ENCODE measurements at regions not wholly inside any gene's neighbourhood (a gene's known extent, or its start where the extent isn't known, plus 50 kb on each side); places are given as distances from the start of the nearest gene placed in this dataset.
"Not testable (repeated sequence)": the region's sequence is repeated elsewhere in the genome, so short reads cannot be mapped to it uniquely, and the experiment has no call there.

GRCh38 chr5:10106285-10106684, 143.4 kb downstream of the ATPSCKMT start:
- H3K4me1 ChIP-seq, result no peaks in the 10 kb centered on the region
- no peaks in the 10 kb centered on the region for H3K36me3 ChIP-seq
- intact Hi-C loops (cut with DNase I; ENCODE audit: low total_unique reads), result no loop called here
- TF ChIP-seq CTCF (IDR thresholded peaks at IDR 0.05) (no peak), POLR2A (IDR thresholded peaks at IDR 0.05) (no peak)
- H3K27ac ChIP-seq, result no peak overlapping the region
- H3K4me3 ChIP-seq, result no peak overlapping the region
- H3K9me3 ChIP-seq, result no peaks in the 10 kb centered on the region
- DNase-seq, result no peak
- H3K27me3 ChIP-seq, result no peaks in the 10 kb centered on the region

- H3K27ac ChIP-seq, result no peak overlapping the region
- TF ChIP-seq POLR2A (IDR thresholded peaks at IDR 0.05) (no peak), CTCF (IDR thresholded peaks at IDR 0.05) (no peak)
- H3K4me3 ChIP-seq, result no peak overlapping the region
- intact Hi-C loops (cut with DNase I; ENCODE audit: low total_unique reads), result no loop called here
- H3K36me3 ChIP-seq, result no peaks in the 10 kb centered on the region
- no peak for DNase-seq
- H3K9me3 ChIP-seq, result no peaks in the 10 kb centered on the region
- H3K27me3 ChIP-seq, result no peaks in the 10 kb centered on the region
- H3K4me1 ChIP-seq, result no peaks in the 10 kb centered on the region
Observed at GRCh38 chr5:10102706-10103497, 146.8 kb downstream of the ATPSCKMT start.

- DNase-seq; H3K36me3 ChIP-seq; H3K9me3 ChIP-seq; intact Hi-C loops (cut with DNase I; ENCODE audit: low total_unique reads); H3K4me3 ChIP-seq; H3K4me1 ChIP-seq; H3K27me3 ChIP-seq; H3K27ac ChIP-seq: not testable (repeated sequence)
Observed at GRCh38 chr5:10102235-10102634, 147.5 kb downstream of the ATPSCKMT start.

GRCh38 chr5:10099548-10099947, 150.1 kb downstream of the ATPSCKMT start:
- DNase-seq, result no peak
- intact Hi-C loops (cut with DNase I; ENCODE audit: low total_unique reads), result no loop called here

GRCh38 chr5:10091701-10092100, 158.0 kb downstream of the ATPSCKMT start:
- no peak overlapping the region for H3K4me3 ChIP-seq
- H3K27me3 ChIP-seq, result no peaks in the 10 kb centered on the region
- no peaks in the 10 kb centered on the region for H3K4me1 ChIP-seq
- no peaks in the 10 kb centered on the region for H3K9me3 ChIP-seq
- H3K36me3 ChIP-seq, result no peaks in the 10 kb centered on the region
- TF ChIP-seq CTCF (IDR thresholded peaks at IDR 0.05) (no peak), POLR2A (IDR thresholded peaks at IDR 0.05) (no peak)
- DNase-seq, result no peak
- intact Hi-C loops (cut with DNase I; ENCODE audit: low total_unique reads), result no loop called here
- no peak overlapping the region for H3K27ac ChIP-seq

More at GRCh38 chr5:10099548-10099947, 150.1 kb downstream of the ATPSCKMT start:
- H3K4me1 ChIP-seq, result no peaks in the 10 kb centered on the region
- no peak for TF ChIP-seq POLR2A (IDR thresholded peaks at IDR 0.05)
- no peak for TF ChIP-seq CTCF (IDR thresholded peaks at IDR 0.05)
- H3K9me3 ChIP-seq, result no peaks in the 10 kb centered on the region
- H3K4me3 ChIP-seq, result no peak overlapping the region
- H3K36me3 ChIP-seq, result no peaks in the 10 kb centered on the region
- H3K27me3 ChIP-seq, result no peaks in the 10 kb centered on the region
- no peak overlapping the region for H3K27ac ChIP-seq

All from uterus (tissue), 3 donors.